Neural crest cell (in vitro differentiated cells): ENCODE measurements at regions not wholly inside any gene's neighbourhood (a gene's known extent, or its start where the extent isn't known, plus 50 kb on each side); places are given as distances from the start of the nearest gene placed in this dataset.

Experiments used
- DNase-seq: peaks from one replicate; pipeline ENCODE4 v3.0.0; 2021; ENCODE audit warnings: low read depth, mixed read lengths, low spot score
- H3K27ac Mint-ChIP-seq: one replicate; pipeline ENCODE4 v1.8.0; 2021; ENCODE audit warnings: mild to moderate bottlenecking, mixed read lengths; ENCODE audit not compliant: unreplicated experiment
- H3K27me3 Mint-ChIP-seq: 2 replicates; pipeline ENCODE4 v1.8.0; 2021; ENCODE audit warnings: low read depth, mild to moderate bottlenecking, mixed read lengths
- H3K36me3 Mint-ChIP-seq: 2 replicates; pipeline ENCODE4 v1.8.0; 2021; ENCODE audit warnings: low read depth, mild to moderate bottlenecking, mixed read lengths
- H3K4me1 Mint-ChIP-seq: 2 replicates; pipeline ENCODE4 v1.8.0; 2021; ENCODE audit warnings: mixed read lengths
- H3K4me3 Mint-ChIP-seq: one replicate; pipeline ENCODE4 v1.8.0; 2021; ENCODE audit warnings: mild to moderate bottlenecking, mixed read lengths
- H3K9me3 Mint-ChIP-seq: 2 replicates; pipeline ENCODE4 v1.8.0; 2021; ENCODE audit warnings: mixed read lengths
- CTCF ChIP-seq: fragments of 200-600 bp; sonication (generic); conservative IDR thresholded peaks from 2 replicates; pipeline ENCODE4 v1.5.0; 2021; ENCODE audit warnings: antibody characterized with exemption, mild to moderate bottlenecking

GRCh38 chr9:13661014-13661413, 381.5 kb upstream of the MPDZ start:
- Mint-ChIP-seq H3K4me3 (no peak overlapping the region), H3K4me1 (no peaks in the 10 kb centered on the region), H3K36me3 (no peaks in the 10 kb centered on the region), H3K27ac (no peak overlapping the region), H3K27me3 (no peaks in the 10 kb centered on the region), H3K9me3 (no peaks in the 10 kb centered on the region)
- TF ChIP-seq CTCF: no peak
- DNase-seq: no peak

- H3K4me3 Mint-ChIP-seq: no peak overlapping the region
These were observed 372.6 kb upstream of the MPDZ start for GRCh38 chr9:13651969-13652663.

GRCh38 chr9:13651526-13651925, 372.0 kb upstream of the MPDZ start:
- Mint-ChIP-seq H3K36me3 (no peaks in the 10 kb centered on the region), H3K27me3 (no peaks in the 10 kb centered on the region), H3K9me3 (peaks cover 9% of the 10 kb centered on the region), H3K4me3 (no peak overlapping the region), H3K27ac (no peak overlapping the region), H3K4me1 (no peaks in the 10 kb centered on the region)
- DNase-seq: no peak
- TF ChIP-seq CTCF: no peak

More at GRCh38 chr9:13651969-13652663, 372.6 kb upstream of the MPDZ start:
- H3K27ac Mint-ChIP-seq: no peak overlapping the region
- no peaks in the 10 kb centered on the region for H3K4me1 Mint-ChIP-seq
- peaks cover 9% of the 10 kb centered on the region for H3K9me3 Mint-ChIP-seq
- no peaks in the 10 kb centered on the region for H3K27me3 Mint-ChIP-seq
- H3K36me3 Mint-ChIP-seq: no peaks in the 10 kb centered on the region
- TF ChIP-seq CTCF: no peak
- DNase-seq: no peak

- Mint-ChIP-seq H3K4me1 (no peaks in the 10 kb centered on the region), H3K36me3 (no peaks in the 10 kb centered on the region), H3K4me3 (no peak overlapping the region), H3K27ac (no peak overlapping the region), H3K9me3 (peaks cover 9% of the 10 kb centered on the region), H3K27me3 (no peaks in the 10 kb centered on the region)
- TF ChIP-seq CTCF: no peak
- no peak for DNase-seq
These were observed 369.2 kb upstream of the MPDZ start for GRCh38 chr9:13648676-13649075.

GRCh38 chr9:13648068-13648467, 368.6 kb upstream of the MPDZ start:
- no peak for TF ChIP-seq CTCF
- H3K4me1 Mint-ChIP-seq: no peaks in the 10 kb centered on the region

More at GRCh38 chr9:13648068-13648467, 368.6 kb upstream of the MPDZ start:
- no peaks in the 10 kb centered on the region for H3K27me3 Mint-ChIP-seq
- H3K27ac Mint-ChIP-seq: no peak overlapping the region
- H3K9me3 Mint-ChIP-seq: peaks cover 9% of the 10 kb centered on the region
- no peak for DNase-seq
- H3K36me3 Mint-ChIP-seq: no peaks in the 10 kb centered on the region
- H3K4me3 Mint-ChIP-seq: no peak overlapping the region
